DOHH2 (cell line): ENCODE measurements at regions not wholly inside any gene's neighbourhood (a gene's known extent, or its start where the extent isn't known, plus 50 kb on each side); places are given as distances from the start of the nearest gene placed in this dataset.

Experiments used
- H3F3A ChIP-seq: fragments of 200-600 bp; sonication (generic), shearing (Covaris generic); 2 replicates; pipeline ENCODE4 v1.6.0; 2016; ENCODE audit warnings: antibody characterized with exemption, mild to moderate bottlenecking; ENCODE audit not compliant: control insufficient read depth, insufficient read depth
- H3K27ac ChIP-seq: fragments of 200-600 bp; sonication (generic); 2 replicates; pipeline ENCODE4 v1.5.1; 2014; ENCODE audit warnings: low read depth, mild to moderate bottlenecking, low read length, moderate library complexity
- H3K27me3 ChIP-seq: fragments of 200-600 bp; sonication (generic); 2 replicates; pipeline ENCODE4 v1.6.1; 2014; ENCODE audit warnings: mild to moderate bottlenecking, low read length, mixed read lengths; ENCODE audit not compliant: control insufficient read depth
- H3K36me3 ChIP-seq: fragments of 200-600 bp; sonication (generic); 2 replicates; pipeline ENCODE4 v1.6.1; 2014; ENCODE audit warnings: mild to moderate bottlenecking, low read length, moderate library complexity, mixed read lengths; ENCODE audit not compliant: control insufficient read depth
- H3K4me1 ChIP-seq: fragments of 200-600 bp; sonication (generic); 2 replicates; pipeline ENCODE4 v1.6.1; 2014; ENCODE audit warnings: mild to moderate bottlenecking, low read length, mixed read lengths; ENCODE audit not compliant: control insufficient read depth
- H3K4me2 ChIP-seq: fragments of 200-600 bp; sonication (generic); 2 replicates; pipeline ENCODE4 v1.6.0; 2014; ENCODE audit warnings: mild to moderate bottlenecking, low read length, moderate library complexity
- H3K4me3 ChIP-seq: fragments of 200-600 bp; sonication (generic); 2 replicates; pipeline ENCODE4 v1.5.1; 2014; ENCODE audit warnings: mild to moderate bottlenecking, low read length, mixed read lengths
- H3K79me2 ChIP-seq: fragments of 200-600 bp; sonication (generic); 2 replicates; pipeline ENCODE4 v1.6.1; 2014; ENCODE audit warnings: mild to moderate bottlenecking, low read length, mixed read lengths; ENCODE audit not compliant: control insufficient read depth
- H3K9me2 ChIP-seq: fragments of 200-600 bp; sonication (generic); replicated peaks from 2 replicates; pipeline ENCODE4 v1.6.1; 2014; ENCODE audit warnings: mild to moderate bottlenecking, low read length, mixed read lengths; ENCODE audit not compliant: control insufficient read depth
- H3K9me3 ChIP-seq: fragments of 200-600 bp; sonication (generic); 2 replicates; pipeline ENCODE4 v1.6.1; 2014; ENCODE audit warnings: antibody characterized with exemption, low read length, mixed read lengths; ENCODE audit not compliant: control insufficient read depth, insufficient read depth
- H4K20me1 ChIP-seq: fragments of 200-600 bp; sonication (generic); 2 replicates; pipeline ENCODE4 v1.6.0; 2014; ENCODE audit warnings: low read depth, mild to moderate bottlenecking, antibody characterized with exemption, low read length, moderate library complexity; ENCODE audit not compliant: control insufficient read depth, insufficient read depth
- CTCF ChIP-seq: fragments of 200-600 bp; sonication (generic); IDR thresholded peaks from one replicate; pipeline ENCODE4 v1.5.1; 2014; ENCODE audit warnings: antibody characterized with exemption, mild to moderate bottlenecking, low read depth, low read length; ENCODE audit not compliant: poor library complexity, severe bottlenecking
- EZH2phosphoT487 ChIP-seq: fragments of 200-600 bp; sonication (generic); IDR thresholded peaks from 2 replicates; pipeline ENCODE4 v1.6.1; 2017; ENCODE audit warnings: borderline replicate concordance, mild to moderate bottlenecking, antibody characterized with exemption, low read length, moderate library complexity, mixed read lengths

- Histone ChIP-seq H3K9me3 (no peaks in the 10 kb centered on the region), H3K27me3 (no peaks in the 10 kb centered on the region), H3K27ac (no peak overlapping the region), H3F3A (no peaks in the 10 kb centered on the region), H3K4me2 (no peak overlapping the region), H4K20me1 (no peaks in the 10 kb centered on the region), H3K4me1 (no peaks in the 10 kb centered on the region), H3K9me2 (no peaks in the 10 kb centered on the region), H3K79me2 (no peaks in the 10 kb centered on the region), H3K4me3 (no peak overlapping the region), H3K36me3 (no peaks in the 10 kb centered on the region)
- TF ChIP-seq CTCF (no peak), EZH2phosphoT487 (no peak)
Measured at GRCh38 chr3:103684904-103685303, 1250.1 kb downstream of the ZPLD1 start.

GRCh38 chr3:103685939-103686338, 1251.1 kb downstream of the ZPLD1 start:
- Histone ChIP-seq H3K27me3 (no peaks in the 10 kb centered on the region), H3K9me2 (no peaks in the 10 kb centered on the region), H3K9me3 (no peaks in the 10 kb centered on the region), H3K4me3 (no peak overlapping the region), H3F3A (no peaks in the 10 kb centered on the region), H3K36me3 (no peaks in the 10 kb centered on the region), H3K27ac (no peak overlapping the region), H3K4me2 (no peak overlapping the region), H3K79me2 (no peaks in the 10 kb centered on the region), H4K20me1 (no peaks in the 10 kb centered on the region), H3K4me1 (no peaks in the 10 kb centered on the region)
- TF ChIP-seq CTCF = no peak
- no peak for TF ChIP-seq EZH2phosphoT487

- no peaks in the 10 kb centered on the region for H3F3A ChIP-seq
Measured at GRCh38 chr3:103690536-103690935, 1255.7 kb downstream of the ZPLD1 start.

More at GRCh38 chr3:103690536-103690935, 1255.7 kb downstream of the ZPLD1 start:
- Histone ChIP-seq H3K27me3 (no peaks in the 10 kb centered on the region), H3K4me3 (no peak overlapping the region), H3K4me2 (no peak overlapping the region), H3K36me3 (no peaks in the 10 kb centered on the region), H3K9me3 (no peaks in the 10 kb centered on the region), H3K79me2 (no peaks in the 10 kb centered on the region), H4K20me1 (no peaks in the 10 kb centered on the region), H3K27ac (no peak overlapping the region), H3K9me2 (no peaks in the 10 kb centered on the region), H3K4me1 (no peaks in the 10 kb centered on the region)
- no peak for TF ChIP-seq EZH2phosphoT487
- no peak for TF ChIP-seq CTCF
